HL-60 (cell line): ENCODE measurements at regions not wholly inside any gene's neighbourhood (a gene's known extent, or its start where the extent isn't known, plus 50 kb on each side); places are given as distances from the start of the nearest gene placed in this dataset.

Experiments
- POLR2AphosphoS5 ChIP-seq: IDR thresholded peaks from 2 replicates; pipeline ENCODE4 v1.6.1; 2012; ENCODE audit warnings: low read depth
- TF ChIP-seq, protein P1 (sequence below): IDR thresholded peaks from one replicate; pipeline ENCODE4 v1.5.1; 2011; ENCODE audit warnings: low read length, control low read depth, inconsistent platforms; ENCODE audit not compliant: insufficient read depth
- TF ChIP-seq, protein P2 (sequence below): IDR thresholded peaks from 2 replicates; pipeline ENCODE4 v1.6.1; 2012; ENCODE audit warnings: low read depth; ENCODE audit not compliant: insufficient replicate concordance

DNA sequence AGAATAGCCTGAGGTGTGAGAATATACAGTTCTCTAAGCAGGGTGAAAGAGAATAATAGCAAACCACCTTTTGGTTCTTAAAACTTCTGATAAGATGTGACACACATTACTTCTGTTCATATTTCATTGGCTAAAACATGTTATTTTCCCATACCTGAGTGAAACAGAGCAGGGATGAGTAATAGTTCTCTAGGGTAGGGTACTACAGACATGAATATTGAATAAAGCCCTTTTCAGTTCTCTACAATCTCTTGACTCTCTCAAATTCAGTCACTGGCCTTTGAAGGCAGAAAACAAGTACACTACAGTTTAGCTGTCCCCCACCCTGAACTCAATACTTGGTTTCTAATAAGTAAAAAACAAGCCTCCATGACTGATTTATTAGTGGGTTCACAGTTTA, 454.1 kb upstream of the MDGA2 start:
- TF ChIP-seq, protein P1, sequence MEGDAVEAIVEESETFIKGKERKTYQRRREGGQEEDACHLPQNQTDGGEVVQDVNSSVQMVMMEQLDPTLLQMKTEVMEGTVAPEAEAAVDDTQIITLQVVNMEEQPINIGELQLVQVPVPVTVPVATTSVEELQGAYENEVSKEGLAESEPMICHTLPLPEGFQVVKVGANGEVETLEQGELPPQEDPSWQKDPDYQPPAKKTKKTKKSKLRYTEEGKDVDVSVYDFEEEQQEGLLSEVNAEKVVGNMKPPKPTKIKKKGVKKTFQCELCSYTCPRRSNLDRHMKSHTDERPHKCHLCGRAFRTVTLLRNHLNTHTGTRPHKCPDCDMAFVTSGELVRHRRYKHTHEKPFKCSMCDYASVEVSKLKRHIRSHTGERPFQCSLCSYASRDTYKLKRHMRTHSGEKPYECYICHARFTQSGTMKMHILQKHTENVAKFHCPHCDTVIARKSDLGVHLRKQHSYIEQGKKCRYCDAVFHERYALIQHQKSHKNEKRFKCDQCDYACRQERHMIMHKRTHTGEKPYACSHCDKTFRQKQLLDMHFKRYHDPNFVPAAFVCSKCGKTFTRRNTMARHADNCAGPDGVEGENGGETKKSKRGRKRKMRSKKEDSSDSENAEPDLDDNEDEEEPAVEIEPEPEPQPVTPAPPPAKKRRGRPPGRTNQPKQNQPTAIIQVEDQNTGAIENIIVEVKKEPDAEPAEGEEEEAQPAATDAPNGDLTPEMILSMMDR, result no peak
- no peak for TF ChIP-seq POLR2AphosphoS5
- TF ChIP-seq, protein P2, sequence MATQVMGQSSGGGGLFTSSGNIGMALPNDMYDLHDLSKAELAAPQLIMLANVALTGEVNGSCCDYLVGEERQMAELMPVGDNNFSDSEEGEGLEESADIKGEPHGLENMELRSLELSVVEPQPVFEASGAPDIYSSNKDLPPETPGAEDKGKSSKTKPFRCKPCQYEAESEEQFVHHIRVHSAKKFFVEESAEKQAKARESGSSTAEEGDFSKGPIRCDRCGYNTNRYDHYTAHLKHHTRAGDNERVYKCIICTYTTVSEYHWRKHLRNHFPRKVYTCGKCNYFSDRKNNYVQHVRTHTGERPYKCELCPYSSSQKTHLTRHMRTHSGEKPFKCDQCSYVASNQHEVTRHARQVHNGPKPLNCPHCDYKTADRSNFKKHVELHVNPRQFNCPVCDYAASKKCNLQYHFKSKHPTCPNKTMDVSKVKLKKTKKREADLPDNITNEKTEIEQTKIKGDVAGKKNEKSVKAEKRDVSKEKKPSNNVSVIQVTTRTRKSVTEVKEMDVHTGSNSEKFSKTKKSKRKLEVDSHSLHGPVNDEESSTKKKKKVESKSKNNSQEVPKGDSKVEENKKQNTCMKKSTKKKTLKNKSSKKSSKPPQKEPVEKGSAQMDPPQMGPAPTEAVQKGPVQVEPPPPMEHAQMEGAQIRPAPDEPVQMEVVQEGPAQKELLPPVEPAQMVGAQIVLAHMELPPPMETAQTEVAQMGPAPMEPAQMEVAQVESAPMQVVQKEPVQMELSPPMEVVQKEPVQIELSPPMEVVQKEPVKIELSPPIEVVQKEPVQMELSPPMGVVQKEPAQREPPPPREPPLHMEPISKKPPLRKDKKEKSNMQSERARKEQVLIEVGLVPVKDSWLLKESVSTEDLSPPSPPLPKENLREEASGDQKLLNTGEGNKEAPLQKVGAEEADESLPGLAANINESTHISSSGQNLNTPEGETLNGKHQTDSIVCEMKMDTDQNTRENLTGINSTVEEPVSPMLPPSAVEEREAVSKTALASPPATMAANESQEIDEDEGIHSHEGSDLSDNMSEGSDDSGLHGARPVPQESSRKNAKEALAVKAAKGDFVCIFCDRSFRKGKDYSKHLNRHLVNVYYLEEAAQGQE, result no peak
